Osteoblast (primary cell): ENCODE measurements at regions not wholly inside any gene's neighbourhood (a gene's known extent, or its start where the extent isn't known, plus 50 kb on each side); places are given as distances from the start of the nearest gene placed in this dataset.
A peak's percentile ranks its signal among the peaks of the same experiment; 100 is the strongest.

ENCODE experiments used
- DNase-seq: peaks from one replicate; pipeline ENCODE4 v3.0.0; 2011; ENCODE audit warnings: low spot score, mixed read lengths; ENCODE audit not compliant: insufficient read length; ENCODE audit errors: missing footprints
- H2AFZ ChIP-seq: 2 replicates; pipeline ENCODE4 v1.6.0; 2011; ENCODE audit warnings: mild to moderate bottlenecking, low read length
- H3K27ac ChIP-seq: 2 replicates; pipeline ENCODE4 v1.5.1; 2011; ENCODE audit warnings: mild to moderate bottlenecking, low read depth, low read length, moderate library complexity
- H3K27me3 ChIP-seq: 2 replicates; pipeline ENCODE4 v1.6.0; 2012; ENCODE audit warnings: mild to moderate bottlenecking, control low read depth, inconsistent platforms, low read length, moderate library complexity; ENCODE audit not compliant: insufficient read depth
- H3K36me3 ChIP-seq: 2 replicates; pipeline ENCODE4 v1.5.1; 2011; ENCODE audit warnings: mild to moderate bottlenecking, low read length, control low read depth, moderate library complexity; ENCODE audit not compliant: insufficient read depth
- H3K4me1 ChIP-seq: 2 replicates; pipeline ENCODE4 v1.5.1; 2011; ENCODE audit warnings: mild to moderate bottlenecking, low read length, control low read depth, moderate library complexity; ENCODE audit not compliant: insufficient read depth
- H3K4me2 ChIP-seq: 2 replicates; pipeline ENCODE4 v1.6.0; 2011; ENCODE audit warnings: mild to moderate bottlenecking, low read length; ENCODE audit not compliant: insufficient read depth
- H3K4me3 ChIP-seq: fragments of 200-600 bp; sonication (generic); 3 replicates; pipeline ENCODE4 v1.5.1; 2012; ENCODE audit warnings: mild to moderate bottlenecking, low read length, inconsistent platforms; ENCODE audit not compliant: insufficient read depth
- H3K79me2 ChIP-seq: 2 replicates; pipeline ENCODE4 v1.6.0; 2012; ENCODE audit warnings: mild to moderate bottlenecking, low read length, control low read depth, inconsistent platforms; ENCODE audit not compliant: insufficient read depth
- H3K9me3 ChIP-seq: 2 replicates; pipeline ENCODE4 v1.5.1; 2011; ENCODE audit warnings: low read depth, low read length, control low read depth
- H4K20me1 ChIP-seq: 2 replicates; pipeline ENCODE4 v1.6.0; 2012; ENCODE audit warnings: mild to moderate bottlenecking, low read length, control low read depth; ENCODE audit not compliant: insufficient read depth
- CTCF ChIP-seq: IDR thresholded peaks from 2 replicates; pipeline ENCODE4 v1.5.1; 2011; ENCODE audit warnings: mild to moderate bottlenecking, low read depth, low read length, moderate library complexity; ENCODE audit errors: extremely low read depth

- Histone ChIP-seq H3K9me3 (no peaks in the 10 kb centered on the region), H3K4me3 (no peak overlapping the region), H4K20me1 (no peaks in the 10 kb centered on the region), H2AFZ (no peak overlapping the region), H3K27me3 (no peaks in the 10 kb centered on the region), H3K36me3 (no peaks in the 10 kb centered on the region), H3K4me2 (no peak overlapping the region), H3K79me2 (no peaks in the 10 kb centered on the region), H3K4me1 (peaks cover 23% of the 10 kb centered on the region), H3K27ac (no peak overlapping the region)
- no peak for TF ChIP-seq CTCF
- no peak for DNase-seq
These were observed 215.0 kb downstream of the THBS2 start for GRCh38 chr6:169038691-169039090.

- H3K36me3 ChIP-seq: no peaks in the 10 kb centered on the region
- H2AFZ ChIP-seq: peak overlapping the region; percentile 44
- no peaks in the 10 kb centered on the region for H3K27me3 ChIP-seq
- no peaks in the 10 kb centered on the region for H4K20me1 ChIP-seq
- H3K79me2 ChIP-seq: no peaks in the 10 kb centered on the region
- no peak for TF ChIP-seq CTCF
- peak overlapping the region; percentile 72 for H3K4me2 ChIP-seq
- no peaks in the 10 kb centered on the region for H3K9me3 ChIP-seq
- H3K4me3 ChIP-seq: peak overlapping the region; percentile 47
- H3K4me1 ChIP-seq: peaks cover 23% of the 10 kb centered on the region
- peak; percentile 84 for DNase-seq
- H3K27ac ChIP-seq: peak overlapping the region; percentile 91
These were observed 218.0 kb downstream of the THBS2 start for GRCh38 chr6:169035385-169036240.

GRCh38 chr6:169034516-169035167, 219.0 kb downstream of the THBS2 start:
- H3K4me3 ChIP-seq: peak overlapping the region; percentile 47
- no peaks in the 10 kb centered on the region for H4K20me1 ChIP-seq
- peak overlapping the region; percentile 72 for H3K4me2 ChIP-seq
- no peaks in the 10 kb centered on the region for H3K36me3 ChIP-seq
- no peaks in the 10 kb centered on the region for H3K9me3 ChIP-seq
- no peaks in the 10 kb centered on the region for H3K27me3 ChIP-seq
- peak; percentile 48 for DNase-seq
- H2AFZ ChIP-seq: peak overlapping the region; percentile 44
- H3K27ac ChIP-seq: peak overlapping the region; percentile 91
- TF ChIP-seq CTCF: no peak
- no peaks in the 10 kb centered on the region for H3K79me2 ChIP-seq
- peaks cover 23% of the 10 kb centered on the region for H3K4me1 ChIP-seq

- Histone ChIP-seq H3K4me1 (peaks cover 8% of the 10 kb centered on the region), H3K9me3 (no peaks in the 10 kb centered on the region), H4K20me1 (no peaks in the 10 kb centered on the region), H3K27ac (no peak overlapping the region), H3K4me3 (no peak overlapping the region), H3K27me3 (no peaks in the 10 kb centered on the region), H3K36me3 (no peaks in the 10 kb centered on the region), H3K4me2 (no peak overlapping the region), H2AFZ (peak overlapping the region; percentile 41), H3K79me2 (no peaks in the 10 kb centered on the region)
- no peak for DNase-seq
- no peak for TF ChIP-seq CTCF
These were observed 223.8 kb downstream of the THBS2 start for GRCh38 chr6:169029861-169030260.
